GM06990 (cell line): ENCODE measurements at regions not wholly inside any gene's neighbourhood (a gene's known extent, or its start where the extent isn't known, plus 50 kb on each side); places are given as distances from the start of the nearest gene placed in this dataset.

ENCODE experiments used
- DNase-seq: peaks from one replicate; pipeline ENCODE4 v3.0.0-alpha.2; 2011; ENCODE audit not compliant: insufficient read length; ENCODE audit errors: extremely low read depth
- H3K27me3 ChIP-seq: replicated peaks from 2 replicates; pipeline ENCODE4 v1.6.0; 2011; ENCODE audit warnings: low read length; ENCODE audit not compliant: control insufficient read depth, insufficient read depth
- H3K36me3 ChIP-seq: 2 replicates; pipeline ENCODE4 v1.5.1; 2011; ENCODE audit warnings: low read length; ENCODE audit not compliant: control insufficient read depth, insufficient read depth
- H3K4me3 ChIP-seq: replicated peaks from 2 replicates; pipeline ENCODE4 v1.5.1; 2011; ENCODE audit warnings: low read depth, mild to moderate bottlenecking, control low read depth, low read length
- TF ChIP-seq, protein P1 (sequence below): IDR thresholded peaks from 2 replicates; pipeline ENCODE4 v1.5.1; 2011; ENCODE audit warnings: low read length, control low read depth, mild to moderate bottlenecking, inconsistent platforms; ENCODE audit not compliant: insufficient read depth, poor library complexity, severe bottlenecking

DNA sequence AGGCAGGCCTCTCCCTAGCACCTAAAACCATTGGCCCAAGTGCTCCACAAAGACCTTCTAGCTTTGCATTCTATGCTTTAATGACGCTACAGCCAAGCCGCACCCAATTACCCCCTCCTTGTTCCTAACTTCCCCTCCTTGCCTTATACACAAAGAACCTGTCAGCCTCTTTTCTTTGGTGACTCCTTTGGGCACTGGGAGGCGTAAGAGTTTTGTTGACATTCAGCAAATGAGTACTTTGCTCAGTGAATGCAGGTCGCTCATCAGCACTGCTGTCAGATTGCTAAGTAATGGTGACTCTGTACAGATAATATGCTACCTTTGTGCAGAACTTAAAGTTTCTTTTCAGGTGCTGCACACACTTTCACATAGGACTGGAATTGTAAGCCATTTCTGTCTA lies 187.6 kb upstream of the FAM78B start:
- H3K36me3 ChIP-seq, result no peaks in the 10 kb centered on the region
- no peak for DNase-seq
- H3K4me3 ChIP-seq, result no peak overlapping the region
- no peaks in the 10 kb centered on the region for H3K27me3 ChIP-seq
- TF ChIP-seq, protein P1, sequence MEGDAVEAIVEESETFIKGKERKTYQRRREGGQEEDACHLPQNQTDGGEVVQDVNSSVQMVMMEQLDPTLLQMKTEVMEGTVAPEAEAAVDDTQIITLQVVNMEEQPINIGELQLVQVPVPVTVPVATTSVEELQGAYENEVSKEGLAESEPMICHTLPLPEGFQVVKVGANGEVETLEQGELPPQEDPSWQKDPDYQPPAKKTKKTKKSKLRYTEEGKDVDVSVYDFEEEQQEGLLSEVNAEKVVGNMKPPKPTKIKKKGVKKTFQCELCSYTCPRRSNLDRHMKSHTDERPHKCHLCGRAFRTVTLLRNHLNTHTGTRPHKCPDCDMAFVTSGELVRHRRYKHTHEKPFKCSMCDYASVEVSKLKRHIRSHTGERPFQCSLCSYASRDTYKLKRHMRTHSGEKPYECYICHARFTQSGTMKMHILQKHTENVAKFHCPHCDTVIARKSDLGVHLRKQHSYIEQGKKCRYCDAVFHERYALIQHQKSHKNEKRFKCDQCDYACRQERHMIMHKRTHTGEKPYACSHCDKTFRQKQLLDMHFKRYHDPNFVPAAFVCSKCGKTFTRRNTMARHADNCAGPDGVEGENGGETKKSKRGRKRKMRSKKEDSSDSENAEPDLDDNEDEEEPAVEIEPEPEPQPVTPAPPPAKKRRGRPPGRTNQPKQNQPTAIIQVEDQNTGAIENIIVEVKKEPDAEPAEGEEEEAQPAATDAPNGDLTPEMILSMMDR, result no peak

DNA sequence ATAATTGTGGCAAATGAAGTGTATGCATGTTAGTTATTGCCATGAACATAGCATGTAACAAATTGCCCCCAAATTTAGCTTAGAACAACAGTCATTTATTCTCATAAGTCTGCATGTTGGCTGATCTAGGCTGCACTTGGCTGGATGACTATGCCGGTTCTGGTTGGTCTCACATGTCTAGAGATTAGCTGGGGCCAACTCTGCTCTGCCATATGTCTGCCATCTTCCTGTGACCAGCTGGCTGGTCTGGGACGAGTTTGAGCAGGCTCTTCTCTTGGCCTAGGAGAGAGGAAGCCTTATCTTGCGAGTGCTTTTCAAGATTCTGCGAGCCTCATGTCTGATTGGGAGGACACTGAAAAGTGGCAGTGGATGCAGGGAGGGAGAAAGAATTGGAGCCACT lies 198.3 kb upstream of the FAM78B start:
- no peaks in the 10 kb centered on the region for H3K27me3 ChIP-seq
- H3K4me3 ChIP-seq, result no peak overlapping the region
- DNase-seq, result no peak
- H3K36me3 ChIP-seq, result no peaks in the 10 kb centered on the region
- TF ChIP-seq, protein P1, result no peak

DNA sequence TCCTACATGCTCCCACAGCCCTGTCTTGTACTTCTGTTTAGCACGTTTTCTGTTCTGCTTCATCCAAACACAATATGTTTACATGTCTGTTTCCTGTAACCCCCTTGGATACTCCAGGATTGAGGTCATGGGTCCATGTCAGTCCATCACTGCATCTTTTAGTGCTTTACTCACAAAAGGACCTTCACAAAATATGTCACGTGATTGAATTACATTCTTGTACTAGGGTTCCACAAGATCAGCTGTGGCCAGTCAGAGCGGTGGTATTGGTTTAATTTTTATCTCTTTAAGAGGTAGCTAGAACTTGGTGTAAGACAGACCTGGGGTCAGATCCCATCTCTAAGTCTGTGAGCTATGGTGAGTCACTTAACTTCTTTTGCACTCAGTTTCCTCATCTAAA lies 201.2 kb upstream of the FAM78B start:
- TF ChIP-seq, protein P1, result no peak
- H3K36me3 ChIP-seq, result no peaks in the 10 kb centered on the region
- DNase-seq, result no peak
- no peaks in the 10 kb centered on the region for H3K27me3 ChIP-seq
- H3K4me3 ChIP-seq, result no peak overlapping the region

DNA sequence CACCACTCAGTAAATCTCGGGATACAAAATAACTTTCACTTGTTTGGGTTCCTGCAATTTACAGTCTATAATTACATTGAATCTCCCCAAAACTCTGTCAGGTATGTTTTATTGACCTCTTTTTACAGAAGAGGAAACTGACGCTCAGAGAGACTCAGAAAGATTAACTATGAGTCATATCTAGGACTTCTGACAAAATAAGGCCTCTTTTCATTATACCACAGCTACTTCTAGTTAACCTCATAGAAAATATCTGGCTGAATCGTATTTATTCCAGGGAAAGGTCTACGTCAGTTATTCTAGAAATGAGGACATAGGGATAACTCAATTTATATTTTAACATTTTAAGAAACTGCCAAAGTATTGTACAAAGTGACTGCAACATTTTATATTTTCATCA lies 211.1 kb upstream of the FAM78B start:
- no peaks in the 10 kb centered on the region for H3K27me3 ChIP-seq
- DNase-seq, result no peak
- H3K4me3 ChIP-seq, result no peak overlapping the region
- H3K36me3 ChIP-seq, result no peaks in the 10 kb centered on the region
- TF ChIP-seq, protein P1, result no peak

DNA sequence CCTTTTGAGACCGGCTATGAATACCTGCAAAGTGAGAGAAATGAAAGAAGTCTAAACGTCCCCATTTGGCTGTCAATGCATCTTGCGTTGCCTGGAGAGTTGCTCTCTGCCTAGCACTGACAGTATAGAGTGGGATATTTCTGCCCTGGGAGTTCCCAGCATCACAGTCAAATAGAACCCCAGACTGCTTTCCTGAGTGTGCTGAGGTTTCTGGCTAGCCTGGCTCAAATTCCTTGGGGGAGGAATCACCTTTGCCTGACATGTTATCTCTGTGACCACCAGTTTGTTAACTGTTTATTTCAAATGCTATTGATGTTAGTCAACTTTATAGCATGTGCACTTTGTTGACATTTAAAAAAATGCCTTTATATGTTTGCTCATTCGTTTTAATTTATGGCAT lies 212.0 kb upstream of the FAM78B start:
- Histone ChIP-seq H3K27me3 (no peaks in the 10 kb centered on the region), H3K36me3 (no peaks in the 10 kb centered on the region), H3K4me3 (no peak overlapping the region)
- TF ChIP-seq, protein P1, result no peak
- no peak for DNase-seq

DNA sequence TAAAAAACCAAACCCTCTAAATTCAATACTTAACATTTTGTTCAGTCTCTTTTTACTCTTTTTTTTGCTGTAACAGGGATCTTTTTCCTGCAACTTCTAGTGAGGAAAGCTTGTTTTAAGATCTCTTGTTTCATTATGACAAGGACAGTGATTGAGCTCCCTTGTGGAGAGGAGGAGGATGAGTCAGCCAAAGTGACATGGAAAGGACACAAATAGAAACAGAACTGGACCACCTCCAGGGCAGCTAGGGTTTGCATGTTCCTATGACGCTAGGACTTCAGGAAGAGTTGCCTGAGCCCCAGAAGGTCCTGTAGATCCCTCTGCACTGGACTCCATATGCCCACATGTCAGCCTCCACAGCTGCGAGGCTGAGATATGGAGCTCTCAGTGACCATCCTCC lies 212.6 kb upstream of the FAM78B start:
- Histone ChIP-seq H3K36me3 (no peaks in the 10 kb centered on the region), H3K4me3 (no peak overlapping the region), H3K27me3 (no peaks in the 10 kb centered on the region)
- TF ChIP-seq, protein P1, result no peak
- no peak for DNase-seq
